K562 (cell line): ENCODE measurements at regions not wholly inside any gene's neighbourhood (a gene's known extent, or its start where the extent isn't known, plus 50 kb on each side); places are given as distances from the start of the nearest gene placed in this dataset.

ENCODE experiments used
- ATAC-seq: fragments of 200-7000 bp; cut with Tn5 transposase; 3 replicates; pipeline ENCODE4 v1.9.1; 2020; ENCODE audit warnings: moderate library complexity
- BruUV-seq: library from RNA; stranded (reverse); fragments of 400-500 nt; replicated peaks from 2 replicates; lab custom pipeline; 2021; lab: Mats Ljungman, UMichigan
- CTCF ChIA-PET: fragments of 300-600 bp; formaldehyde crosslinking; extraction: SDS; loops from one replicate; lab custom pipeline; 2021; ENCODE audit warnings: low intra/inter-chr PET ratio; lab: Yijun Ruan, JAX
- POLR2A ChIA-PET: fragments of 300-600, 350-650 bp; sonication (Branson Sonifier 250); formaldehyde crosslinking; extraction: SDS; loops from one replicate; lab custom pipeline; 2021; ENCODE audit warnings: antibody characterized with exemption, inconsistent platforms; lab: Yijun Ruan, JAX
- DNase-seq, 4 experiments: peaks; one replicate each; pipeline versions ENCODE4 v3.0.0 to v3.0.0-alpha.2; 2011 to 2018; ENCODE audit warnings: low spot score in 3 of 4, mixed read lengths in 3 of 4; ENCODE audit errors: extremely low read depth in 1 of 4
- FAIRE-seq: peaks from 2 replicates; lab custom pipeline; 2011; peaks lifted over from hg19 to GRCh38; lab: Jason Lieb, UNC
- H2AFZ ChIP-seq: 2 replicates; pipeline ENCODE4 v1.6.0; 2011; ENCODE audit warnings: low read depth, low read length, control low read depth, inconsistent platforms
- H3K27ac ChIP-seq: fragments of 200-600 bp; 3 replicates; pipeline ENCODE4 v1.8.0; 2011; ENCODE audit warnings: low read depth, mild to moderate bottlenecking, control low read depth, inconsistent platforms, low read length, moderate library complexity, mixed read lengths; ENCODE audit errors: extremely low read depth
- H3K27me3 ChIP-seq, 2 experiments: fragments of 300-600 bp in 1 of 2; 2 replicates in 1 of 2; 3 replicates in 1 of 2; pipeline versions ENCODE4 v1.6.0 to v1.8.0; 2011; ENCODE audit warnings: inconsistent platforms in 2 of 2, low read length in 2 of 2, mild to moderate bottlenecking in 1 of 2, mixed read lengths in 1 of 2, moderate library complexity in 1 of 2; ENCODE audit not compliant: control insufficient read depth in 2 of 2, insufficient read depth in 2 of 2
- H3K36me3 ChIP-seq: fragments of 300-600 bp; 3 replicates; pipeline ENCODE4 v1.8.0; 2011; ENCODE audit warnings: mild to moderate bottlenecking, low read length, inconsistent platforms; ENCODE audit not compliant: control insufficient read depth, insufficient read depth
- H3K4me1 ChIP-seq, 2 experiments: fragments of 200-600 bp in 1 of 2; replicated peaks in 1 of 2; 2 replicates in 1 of 2; 3 replicates in 1 of 2; pipeline versions ENCODE4 v1.5.1 to v1.8.0; 2011; ENCODE audit warnings: inconsistent platforms in 2 of 2, low read length in 2 of 2, mild to moderate bottlenecking in 1 of 2, mixed read lengths in 1 of 2, moderate library complexity in 1 of 2; ENCODE audit not compliant: control insufficient read depth in 2 of 2, insufficient read depth in 2 of 2
- H3K4me2 ChIP-seq: 2 replicates; pipeline ENCODE4 v1.6.1; 2011; ENCODE audit warnings: low read length, control low read depth, inconsistent platforms, mixed read lengths; ENCODE audit not compliant: insufficient read depth
- H3K4me3 ChIP-seq: fragments of 200-600 bp; sonication (generic), shearing (Covaris generic); 2 replicates; pipeline ENCODE4 v1.5.1; 2016; ENCODE audit warnings: control low read depth, inconsistent platforms
- H3K79me2 ChIP-seq: fragments of 200-600 bp; 3 replicates; pipeline ENCODE4 v1.8.0; 2011; ENCODE audit warnings: low read length, inconsistent platforms; ENCODE audit not compliant: control insufficient read depth, insufficient read depth
- H3K9ac ChIP-seq, 2 experiments: 2 replicates each; pipeline versions ENCODE4 v1.6.0 to v1.6.1; 2011; ENCODE audit warnings: low read depth in 2 of 2, low read length in 2 of 2, control low read depth in 1 of 2, inconsistent platforms in 1 of 2, mild to moderate bottlenecking in 1 of 2, mixed read lengths in 1 of 2; ENCODE audit not compliant: insufficient read depth in 1 of 2
- H3K9me1 ChIP-seq: one replicate; pipeline ENCODE4 v1.6.0; 2011; ENCODE audit warnings: inconsistent platforms, mild to moderate bottlenecking, low read length, moderate library complexity; ENCODE audit not compliant: control insufficient read depth, insufficient read depth
- H3K9me3 ChIP-seq: replicated peaks from 2 replicates; pipeline ENCODE4 v1.5.1; 2011; ENCODE audit warnings: low read depth, low read length, inconsistent platforms; ENCODE audit not compliant: control insufficient read depth, insufficient read depth
- H4K20me1 ChIP-seq: replicated peaks from 2 replicates; pipeline ENCODE4 v1.6.1; 2011; ENCODE audit warnings: low read length, inconsistent platforms, mixed read lengths; ENCODE audit not compliant: control insufficient read depth, insufficient read depth
- BRF1 ChIP-seq: IDR thresholded peaks from 3 replicates; pipeline ENCODE4 v1.6.1; 2011; ENCODE audit warnings: borderline replicate concordance, mild to moderate bottlenecking; ENCODE audit not compliant: insufficient read length; ENCODE audit errors: extremely low read depth
- CTBP1 ChIP-seq: fragments of 450-650 bp; IDR thresholded peaks from 2 replicates; pipeline ENCODE4 v1.6.1; 2016; ENCODE audit warnings: borderline replicate concordance
- E2F8 ChIP-seq: fragments of 450-650 bp; IDR thresholded peaks from 2 replicates; pipeline ENCODE4 v1.7.1; 2018; ENCODE audit warnings: mild to moderate bottlenecking, low read depth; ENCODE audit not compliant: partially characterized antibody
- HOMEZ ChIP-seq: fragments of 250-450 bp; sonication (Bioruptor Pico); IDR thresholded peaks from 2 replicates; pipeline ENCODE4 v1.4.0; 2020; ENCODE audit warnings: mild to moderate bottlenecking, moderate library complexity
- IRF1 ChIP-seq: sonication (generic); formaldehyde crosslinking; IDR thresholded peaks from 2 replicates; pipeline ENCODE4 v1.8.0; 2022; ENCODE audit warnings: missing genetic modification reagents, mild to moderate bottlenecking, borderline replicate concordance
- MAX ChIP-seq: sonication (generic); formaldehyde crosslinking; IDR thresholded peaks from 2 replicates; pipeline ENCODE4 v1.9.0; 2022; ENCODE audit warnings: mild to moderate bottlenecking, missing genetic modification reagents
- RBM22 ChIP-seq: fragments of 200-400 bp; formaldehyde crosslinking; IDR thresholded peaks from 2 replicates; pipeline ENCODE4 v1.6.1; 2018; ENCODE audit warnings: low read length, low read depth; ENCODE audit not compliant: poor library complexity, severe bottlenecking
- STAG1 ChIP-seq: sonication (generic); formaldehyde crosslinking; IDR thresholded peaks from 2 replicates; pipeline ENCODE4 v1.5.0; 2020; ENCODE audit warnings: missing genetic modification reagents, borderline replicate concordance
- SUPT5H ChIP-seq: fragments of 450-650 bp; IDR thresholded peaks from 2 replicates; pipeline ENCODE4 v1.6.1; 2016
- TRIM24 ChIP-seq, 2 experiments: fragments of 450-650 bp; IDR thresholded peaks; 2 replicates each; pipeline ENCODE4 v1.6.1; 2016
- ZFP1 ChIP-seq: fragments of 450-650 bp; formaldehyde crosslinking; IDR thresholded peaks from 2 replicates; pipeline ENCODE4 v1.4.0; 2020; ENCODE audit warnings: mild to moderate bottlenecking, mixed read lengths
- ZNF143 ChIP-seq: sonication (generic); formaldehyde crosslinking; IDR thresholded peaks from 2 replicates; pipeline ENCODE4 v1.9.0; 2022; ENCODE audit warnings: mild to moderate bottlenecking, missing genetic modification reagents
- ZNF280A ChIP-seq: fragments of 450-650 bp; IDR thresholded peaks from 2 replicates; pipeline ENCODE4 v1.6.1; 2018; ENCODE audit warnings: mild to moderate bottlenecking, low read depth; ENCODE audit not compliant: partially characterized antibody
- ZNF507 ChIP-seq: conservative IDR thresholded peaks from 2 replicates; pipeline ENCODE4 v1.6.1; 2017; ENCODE audit warnings: missing genetic modification characterization, missing compliant biosample characterization
- ZNF561 ChIP-seq: fragments of 450-650 bp; formaldehyde crosslinking; conservative IDR thresholded peaks from 2 replicates; pipeline ENCODE4 v1.4.0; 2020; ENCODE audit warnings: mild to moderate bottlenecking, moderate library complexity
- ZNF717 ChIP-seq: fragments of 250-450 bp; sonication (Bioruptor Pico); IDR thresholded peaks from 2 replicates; pipeline ENCODE4 v1.5.0; 2021
- WGBS: fragments of 100-300 bp; shearing (Covaris generic); methylation state at CpG from one replicate; pipeline ENCODE4 v1.1.6; 2016; ENCODE audit warnings: low coverage, mixed read lengths; ENCODE audit not compliant: insufficient coverage; ENCODE audit errors: missing lambda C conversion rate; 5-methylcytosine and 5-hydroxymethylcytosine counted together
- in situ Hi-C: fragments of 300-500 bp; cut with MboI; formaldehyde crosslinking; loops from 4 replicates; pipeline ENCODE4 v1.15.0; 2018; ENCODE audit warnings: inconsistent platforms, mixed read lengths
- intact Hi-C: fragments of 100-400 bp; cut with micrococcal nuclease; formaldehyde crosslinking; loops from 2 replicates; pipeline ENCODE4 v1.14.2; 2022

- no peak for TF ChIP-seq HOMEZ (CRISPR knock-in tag)
- TF ChIP-seq BRF1, result no peak
- TF ChIP-seq ZNF717 (CRISPR knock-in tag), result no peak
- no peak for TF ChIP-seq STAG1 (CRISPR knock-in tag)
- no peak for TF ChIP-seq SUPT5H
- TF ChIP-seq, all 486 proteins: peak for 0
These were observed 178.6 kb upstream of the GALNT17 start (continued) for GRCh38 chr7:70953331-70953741.

GRCh38 chr7:70953796-70954195 lies 178.1 kb upstream of the GALNT17 start:
- H3K79me2 ChIP-seq, result no peaks in the 10 kb centered on the region
- H3K9me1 ChIP-seq, result no peaks in the 10 kb centered on the region
- POLR2A ChIA-PET, result no interaction called here
- H4K20me1 ChIP-seq, result no peaks in the 10 kb centered on the region
- in situ Hi-C loops (no loop called here), intact Hi-C loops (no loop called here)
- H3K4me1 ChIP-seq, result no peaks in the 10 kb centered on the region
- H3K36me3 ChIP-seq, result no peaks in the 10 kb centered on the region
- WGBS, result 2% methylated on average over 6 of the region's 6 CpGs
- H3K27me3 ChIP-seq, result no peaks in the 10 kb centered on the region
- no peak for ATAC-seq
- BruUV-seq, result no TSS peak
- no peak overlapping the region for H2AFZ ChIP-seq
- H3K9me3 ChIP-seq, result 0 out of 2 replicates have a peak, but pooled peaks cover 3% of the 10 kb centered on the region
- no peak for DNase-seq
- H3K27ac ChIP-seq, result no peak overlapping the region
- no peak overlapping the region for H3K9ac ChIP-seq
- FAIRE-seq, result no peak
- no peak overlapping the region for H3K4me2 ChIP-seq
- CTCF ChIA-PET, result no interaction called here
- H3K4me3 ChIP-seq, result no peak overlapping the region
- TF ChIP-seq CTBP1 (no peak), RBM22 (no peak), E2F8 (no peak), ZNF507 (tag) (no peak), ZNF143 (no peak), ZNF561 (CRISPR knock-in tag) (no peak), ZFP1 (CRISPR knock-in tag) (no peak), ZNF280A (no peak), MAX (CRISPR knock-in tag) (no peak), TRIM24 (IDR thresholded peaks at IDR 0.05) (no peak), IRF1 (CRISPR knock-in tag) (no peak)
